Testis (tissue), 2 donors: ENCODE measurements at regions not wholly inside any gene's neighbourhood (a gene's known extent, or its start where the extent isn't known, plus 50 kb on each side); places are given as distances from the start of the nearest gene placed in this dataset.

Experiments
- POLR2A ChIP-seq: fragments of 450-650 bp; IDR thresholded peaks from one replicate; pipeline ENCODE4 v1.6.1; 2017; ENCODE audit warnings: antibody characterized with exemption, mild to moderate bottlenecking, moderate library complexity
- TF ChIP-seq, protein P1 (sequence below), 3 experiments: fragments of 450-650 bp in 2 of 3; fragments of 200-600 bp in 1 of 3; sonication (generic) in 1 of 3; IDR thresholded peaks; one replicate each; pipeline ENCODE4 v1.5.1; 2016 to 2019; ENCODE audit warnings: antibody characterized with exemption in 3 of 3, mild to moderate bottlenecking in 2 of 3, moderate library complexity in 1 of 3

DNA sequence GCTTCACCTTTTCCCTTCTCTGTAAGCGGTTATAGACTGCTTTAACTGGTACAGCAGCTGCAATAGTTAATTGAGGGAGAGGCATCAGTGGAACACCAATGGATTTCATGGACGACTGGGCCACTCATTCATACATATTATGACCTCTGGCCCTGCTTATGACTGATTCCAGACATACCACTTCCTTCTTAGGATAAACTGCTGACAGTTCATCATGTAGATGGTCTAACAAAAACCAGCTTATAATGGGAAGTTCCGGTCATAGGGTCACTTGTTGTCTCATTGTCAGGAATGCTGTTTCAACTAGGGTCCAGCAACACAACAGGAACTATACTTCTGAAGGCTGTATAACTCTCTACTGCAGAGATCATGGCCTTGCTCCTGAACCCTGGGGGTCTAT lies 265.2 kb upstream of the RASA1 start:
- TF ChIP-seq POLR2A: no peak
- TF ChIP-seq, protein P1, sequence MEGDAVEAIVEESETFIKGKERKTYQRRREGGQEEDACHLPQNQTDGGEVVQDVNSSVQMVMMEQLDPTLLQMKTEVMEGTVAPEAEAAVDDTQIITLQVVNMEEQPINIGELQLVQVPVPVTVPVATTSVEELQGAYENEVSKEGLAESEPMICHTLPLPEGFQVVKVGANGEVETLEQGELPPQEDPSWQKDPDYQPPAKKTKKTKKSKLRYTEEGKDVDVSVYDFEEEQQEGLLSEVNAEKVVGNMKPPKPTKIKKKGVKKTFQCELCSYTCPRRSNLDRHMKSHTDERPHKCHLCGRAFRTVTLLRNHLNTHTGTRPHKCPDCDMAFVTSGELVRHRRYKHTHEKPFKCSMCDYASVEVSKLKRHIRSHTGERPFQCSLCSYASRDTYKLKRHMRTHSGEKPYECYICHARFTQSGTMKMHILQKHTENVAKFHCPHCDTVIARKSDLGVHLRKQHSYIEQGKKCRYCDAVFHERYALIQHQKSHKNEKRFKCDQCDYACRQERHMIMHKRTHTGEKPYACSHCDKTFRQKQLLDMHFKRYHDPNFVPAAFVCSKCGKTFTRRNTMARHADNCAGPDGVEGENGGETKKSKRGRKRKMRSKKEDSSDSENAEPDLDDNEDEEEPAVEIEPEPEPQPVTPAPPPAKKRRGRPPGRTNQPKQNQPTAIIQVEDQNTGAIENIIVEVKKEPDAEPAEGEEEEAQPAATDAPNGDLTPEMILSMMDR (IDR thresholded peaks at IDR 0.05): no peak
